GM19240 (cell line): ENCODE measurements at regions not wholly inside any gene's neighbourhood (a gene's known extent, or its start where the extent isn't known, plus 50 kb on each side); places are given as distances from the start of the nearest gene placed in this dataset.

Source experiments
- DNase-seq: peaks from one replicate; pipeline ENCODE4 v3.0.0; 2011; ENCODE audit warnings: low spot score; ENCODE audit not compliant: insufficient read length

DNA sequence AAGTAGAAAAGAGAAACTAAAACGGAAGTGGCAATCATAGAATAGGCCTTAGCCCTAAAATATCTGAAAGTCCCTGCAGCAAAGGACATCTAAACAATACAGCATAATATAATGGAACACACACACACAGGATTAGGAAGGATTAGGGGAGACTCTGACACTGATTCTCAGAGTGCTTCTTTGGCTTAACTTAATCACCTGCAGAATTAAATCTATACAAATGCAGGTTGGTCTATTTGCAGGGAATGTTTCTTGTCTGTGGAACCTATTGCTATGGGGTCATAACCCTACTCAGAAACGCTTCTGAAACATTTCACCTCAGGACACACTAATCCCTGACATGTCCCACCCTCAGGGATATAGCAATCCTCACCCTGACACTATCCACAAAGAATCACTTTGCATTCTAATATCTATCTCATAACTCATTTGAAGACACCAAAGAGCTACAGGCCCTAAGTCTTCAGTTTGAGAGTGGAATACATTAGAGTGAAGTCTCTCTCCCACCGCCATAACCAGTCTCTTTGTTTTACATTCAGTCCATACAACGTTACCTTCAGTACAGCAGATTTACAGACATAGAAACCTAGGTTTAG, 1041.2 kb downstream of the TUSC7 start:
- DNase-seq, result no peak

- no peak for DNase-seq
Observed at GRCh38 chr3:117751651-117752050, 1042.1 kb downstream of the TUSC7 start.

DNA sequence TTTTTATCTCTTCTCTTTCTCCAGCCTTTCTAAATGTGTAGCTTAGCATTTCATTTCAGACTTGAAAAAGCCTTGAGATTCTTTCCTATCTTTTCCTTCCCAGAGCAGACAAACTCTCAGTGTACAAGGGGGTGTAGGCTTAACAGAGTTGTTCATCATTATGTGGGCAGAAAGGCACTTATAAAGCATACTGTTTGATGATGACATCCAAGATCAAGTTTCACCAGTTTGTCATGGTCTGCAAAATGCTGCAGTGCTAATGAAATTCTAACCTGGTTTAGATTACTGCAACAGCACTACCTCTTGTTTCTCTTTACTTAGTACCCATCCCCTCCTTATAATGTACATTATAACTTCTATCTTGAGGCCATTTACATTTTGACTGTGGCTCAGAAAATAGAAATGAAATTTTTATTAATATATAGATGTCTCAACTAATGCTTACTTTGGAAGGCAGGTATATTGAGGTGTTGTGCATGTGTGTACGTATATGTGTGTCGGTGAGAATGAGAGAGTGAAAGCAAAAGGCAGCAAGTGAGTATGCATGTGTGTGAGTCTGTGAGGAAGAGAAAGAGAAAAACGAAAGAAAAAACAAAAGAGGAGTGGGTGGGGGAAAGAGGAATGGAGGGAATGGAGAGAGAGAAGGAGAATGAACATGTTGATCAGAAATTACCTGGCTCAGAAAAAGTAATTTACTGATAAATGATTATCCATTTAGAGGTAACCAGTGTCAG, 1043.6 kb downstream of the TUSC7 start:
- DNase-seq, result no peak

DNA sequence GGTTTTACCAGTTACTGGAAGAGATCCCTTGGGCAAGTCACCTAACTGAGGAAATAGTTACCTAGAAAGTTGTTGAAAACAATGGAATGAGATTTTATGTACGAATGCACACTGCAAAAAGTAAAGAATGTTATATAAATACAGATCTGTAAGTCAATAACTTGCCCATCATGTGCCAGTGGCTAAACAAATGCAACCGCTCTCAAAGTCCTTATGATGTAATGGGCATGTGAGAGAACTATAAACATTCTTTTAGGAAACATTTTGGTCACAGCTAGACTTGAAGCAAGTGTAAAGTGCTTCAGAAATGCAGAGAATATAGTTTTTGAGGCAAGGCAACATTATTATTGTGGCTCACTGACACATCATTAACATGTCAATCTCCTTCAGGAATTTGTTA, 1044.5 kb downstream of the TUSC7 start:
- DNase-seq, result no peak

- DNase-seq, result no peak
Observed at GRCh38 chr3:117754841-117755240, 1045.3 kb downstream of the TUSC7 start.

DNA sequence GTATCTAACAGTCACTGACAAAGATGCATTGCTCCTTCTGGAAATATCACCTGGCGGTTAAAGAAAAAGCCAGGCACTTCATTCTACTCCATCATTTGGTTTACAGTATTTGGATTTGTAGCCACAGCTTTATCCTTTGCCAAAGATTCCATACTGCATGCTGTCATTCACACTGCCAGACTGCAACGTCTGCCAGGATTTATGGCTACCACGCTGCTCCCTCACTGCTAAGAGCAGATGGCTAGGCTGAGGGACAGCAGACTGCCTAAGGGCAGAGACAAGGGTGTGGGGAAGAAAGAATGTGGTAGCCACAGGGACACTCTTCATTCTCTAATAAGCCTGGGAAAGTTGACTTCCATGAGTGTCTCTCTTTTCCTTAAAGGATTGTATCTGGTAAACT, 1047.0 kb downstream of the TUSC7 start:
- no peak for DNase-seq

GRCh38 chr3:117761703-117762620, 1052.4 kb downstream of the TUSC7 start:
- DNase-seq, result no peak

- no peak for DNase-seq
Observed at GRCh38 chr3:117762621-117763037, 1053.0 kb downstream of the TUSC7 start.

- DNase-seq, result no peak
Observed at GRCh38 chr3:117763561-117763960, 1054.0 kb downstream of the TUSC7 start.

DNA sequence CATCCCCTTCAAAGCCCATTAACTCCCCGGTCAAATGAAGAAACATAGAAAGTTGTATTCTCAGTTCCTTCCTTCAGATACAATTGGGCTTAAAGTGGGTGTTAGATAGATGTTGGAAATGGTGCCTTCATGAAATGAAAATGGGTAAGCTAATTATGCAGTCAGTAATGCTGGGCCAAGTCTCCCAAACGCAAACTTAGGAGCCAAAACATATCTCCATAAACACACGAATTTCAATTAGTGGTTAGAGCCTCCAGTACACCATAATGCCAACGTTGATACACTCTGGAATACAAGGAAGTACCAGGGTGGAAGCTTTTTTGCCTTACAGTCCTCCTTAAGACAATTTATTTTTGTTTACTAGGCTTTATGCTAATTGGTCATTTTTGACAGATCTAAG, 1059.0 kb downstream of the TUSC7 start:
- DNase-seq, result no peak

GRCh38 chr3:117774130-117774529, 1064.6 kb downstream of the TUSC7 start:
- no peak for DNase-seq

DNA sequence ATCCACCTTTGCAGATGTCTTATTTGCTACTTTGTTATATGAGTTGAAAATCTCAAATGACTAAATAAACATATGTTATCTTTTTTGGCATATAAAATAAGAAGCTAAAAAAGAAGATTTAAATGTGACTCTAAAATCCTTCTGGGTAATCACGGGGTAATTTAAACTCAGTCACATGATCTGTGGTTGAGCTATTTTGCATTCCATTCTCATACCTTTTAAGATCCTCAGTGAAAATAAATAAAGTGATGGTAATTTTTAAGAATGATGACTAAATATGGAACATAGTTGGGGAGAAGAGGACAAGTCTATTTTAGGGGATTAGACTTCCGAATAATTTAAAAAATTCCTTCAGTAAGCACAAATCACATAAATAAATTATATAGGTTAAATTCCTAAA, 1076.8 kb downstream of the TUSC7 start:
- DNase-seq, result no peak

DNA sequence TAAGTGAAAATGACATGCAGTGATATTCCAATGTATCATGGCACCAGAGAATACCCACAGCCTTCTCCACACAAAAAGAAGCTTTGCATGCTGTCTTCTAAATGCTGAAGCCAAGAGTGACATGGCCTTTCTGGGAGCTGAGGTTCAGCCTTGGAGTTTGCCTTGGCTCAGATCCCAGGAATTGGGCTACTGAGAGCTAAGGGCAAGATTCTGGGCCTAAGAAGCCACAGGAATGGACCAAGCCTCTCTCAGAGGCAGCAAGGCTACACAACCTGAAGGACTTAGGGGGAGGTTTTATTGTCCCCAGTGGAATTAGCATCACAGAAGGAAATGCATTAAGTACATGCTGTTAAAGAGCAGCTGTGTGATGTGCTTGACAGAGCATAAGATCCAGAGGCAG, 1078.5 kb downstream of the TUSC7 start:
- no peak for DNase-seq

DNA sequence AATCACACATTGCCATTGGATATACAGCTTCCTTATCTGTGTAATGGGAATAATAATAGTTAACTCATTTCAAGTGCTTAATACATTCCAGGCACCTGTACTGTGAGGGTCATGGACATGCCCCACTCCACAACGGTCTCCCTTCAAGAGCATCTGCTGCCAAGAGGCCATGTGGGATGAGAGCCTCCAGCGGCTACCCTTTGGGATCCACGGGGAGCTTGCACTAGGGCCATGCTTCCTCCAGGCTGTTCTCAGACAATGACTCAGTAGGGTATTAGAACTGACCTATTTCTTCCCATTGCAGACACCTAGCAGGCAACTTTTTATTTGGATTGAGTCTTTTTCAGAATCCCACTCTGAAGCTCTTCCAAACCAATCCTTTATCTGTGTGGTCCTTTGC, 1078.9 kb downstream of the TUSC7 start:
- DNase-seq, result no peak

- no peak for DNase-seq
Observed at GRCh38 chr3:117790235-117790987, 1080.8 kb downstream of the TUSC7 start.

DNA sequence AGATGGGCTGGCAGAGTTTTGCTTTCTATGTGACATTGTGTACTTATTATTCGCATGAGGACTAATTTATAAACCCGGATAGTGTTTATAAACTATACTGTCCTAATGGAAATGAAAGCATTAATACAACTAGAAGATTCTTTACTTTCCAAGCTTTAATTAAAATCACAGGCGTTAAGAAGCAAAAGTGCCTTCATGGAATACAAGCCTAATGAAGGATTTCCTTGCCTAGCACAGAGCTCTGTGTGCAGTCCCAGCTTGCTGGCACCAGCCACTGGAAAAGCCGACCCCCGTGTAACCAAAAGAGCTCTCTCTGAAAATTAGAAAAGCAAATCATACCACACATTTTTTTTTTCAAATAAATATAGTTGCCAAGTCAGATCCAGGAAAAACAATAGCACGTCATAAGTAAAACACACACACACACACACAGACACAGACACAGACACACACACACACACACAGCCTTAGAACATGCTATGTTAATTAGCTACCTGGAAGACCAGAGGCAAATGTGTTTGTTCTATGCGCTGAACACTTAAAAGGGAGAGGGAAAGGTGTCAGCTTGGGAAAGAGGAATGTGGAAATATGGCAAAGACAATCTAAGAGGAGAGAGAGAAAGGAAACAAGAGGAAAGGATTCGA, 1084.2 kb downstream of the TUSC7 start:
- DNase-seq, result no peak

DNA sequence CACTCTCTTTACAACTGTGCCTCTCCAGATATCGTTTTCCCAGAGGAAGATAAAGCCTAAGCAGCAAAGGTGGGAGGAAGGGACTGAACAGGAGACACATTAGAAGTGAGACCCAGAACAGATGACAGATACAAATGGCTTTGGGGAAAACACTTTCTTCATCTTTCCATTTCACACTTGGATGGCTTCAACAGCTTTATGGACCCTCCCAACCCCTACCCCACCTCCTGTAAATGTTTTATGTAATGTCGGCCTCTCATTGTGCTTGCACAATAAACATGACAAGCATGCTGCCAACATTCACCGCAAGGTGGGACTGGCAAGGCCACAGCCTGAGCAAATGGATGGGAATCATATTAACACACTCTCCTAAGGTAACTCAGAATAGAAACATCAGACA, 1088.6 kb downstream of the TUSC7 start:
- no peak for DNase-seq

GRCh38 chr3:117798687-117799386, 1089.3 kb downstream of the TUSC7 start:
- DNase-seq, result no peak

DNA sequence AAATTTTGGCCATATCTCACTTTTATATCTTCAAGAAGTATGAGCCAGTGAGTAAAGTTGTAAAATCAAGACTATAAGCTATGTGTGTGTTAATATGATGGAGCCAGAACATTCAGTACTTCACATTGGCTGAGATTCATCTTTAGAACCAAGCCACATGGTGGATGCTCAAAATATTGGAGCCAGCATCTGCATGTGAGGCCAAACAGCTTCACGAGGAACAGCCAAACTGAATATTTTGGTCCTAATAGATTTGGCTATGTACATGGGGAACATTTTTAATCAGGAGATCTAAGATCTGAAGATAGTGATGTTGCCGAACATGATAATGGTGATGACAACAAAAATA, 1089.8 kb downstream of the TUSC7 start:
- DNase-seq, result no peak

- no peak for DNase-seq
Observed at GRCh38 chr3:117801912-117802239, 1092.3 kb downstream of the TUSC7 start.
